Peyer's patch (tissue), 4 donors: ENCODE measurements at regions not wholly inside any gene's neighbourhood (a gene's known extent, or its start where the extent isn't known, plus 50 kb on each side); places are given as distances from the start of the nearest gene placed in this dataset.

ENCODE experiments used
- DNase-seq, 3 donors: peaks; one replicate each; pipeline ENCODE4 v3.0.0-alpha.2; 2017 to 2019
- H3K27ac ChIP-seq, 4 donors: fragments of 200-600 bp; sonication (generic); one replicate each; pipeline ENCODE4 v1.5.1; 2016 to 2019
- H3K27me3 ChIP-seq, 2 donors: fragments of 200-600 bp; sonication (generic); one replicate each; pipeline ENCODE4 v1.5.1; 2019
- H3K36me3 ChIP-seq, 3 donors: fragments of 200-600 bp; sonication (generic); one replicate each; pipeline ENCODE4 v1.5.1; 2016 to 2019
- H3K4me1 ChIP-seq, 4 donors: fragments of 200-600 bp; sonication (generic); one replicate each; pipeline ENCODE4 v1.5.1; 2016 to 2019
- H3K4me3 ChIP-seq, 4 donors: fragments of 200-600 bp; sonication (generic); 1 replicate in 3 of 4; 2 replicates in 1 of 4; pipeline ENCODE4 v1.5.1; 2016 to 2019; ENCODE audit warnings: mild to moderate bottlenecking in 1 of 4
- H3K9me3 ChIP-seq, 4 donors: fragments of 200-600 bp; sonication (generic); one replicate each; pipeline ENCODE4 v1.5.1; 2016 to 2019; ENCODE audit warnings: mild to moderate bottlenecking in 1 of 4
- POLR2A ChIP-seq, 2 donors: fragments of 450-650 bp; IDR thresholded peaks; one replicate each; pipeline ENCODE4 v1.5.1; 2017; ENCODE audit warnings: antibody characterized with exemption in 2 of 2, mild to moderate bottlenecking in 2 of 2, moderate library complexity in 2 of 2
- TF ChIP-seq, protein P1 (sequence below), 6 experiments: fragments of 450-650 bp in 4 of 6; fragments of 200-600 bp in 2 of 6; sonication (generic) in 1 of 6; IDR thresholded peaks; one replicate each; pipeline ENCODE4 v1.5.1; 2017 to 2019; ENCODE audit warnings: antibody characterized with exemption in 6 of 6, mild to moderate bottlenecking in 3 of 6, moderate library complexity in 1 of 6

DNA sequence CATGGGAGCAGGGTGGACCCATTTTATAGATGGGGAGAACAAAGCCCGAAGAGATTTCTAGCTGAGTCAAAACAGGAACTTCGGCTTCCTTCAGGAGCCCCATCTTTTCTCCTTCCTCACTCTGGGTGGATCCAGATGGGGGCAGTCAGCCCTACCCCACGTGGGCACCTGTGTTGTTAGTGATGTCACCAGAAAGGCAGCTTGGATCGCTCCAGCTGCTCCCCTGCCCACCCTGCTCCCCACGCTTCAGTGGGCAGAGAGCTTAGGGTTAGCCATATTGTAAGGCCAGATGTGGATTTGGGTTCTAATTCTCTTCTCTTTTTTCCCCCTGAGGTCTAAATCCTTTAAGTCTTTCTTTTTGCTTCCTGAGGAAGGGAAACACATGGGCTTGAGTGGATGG is 132.3 kb upstream of the PJA1 start:
- Histone ChIP-seq H3K27me3 (no peaks in the 10 kb centered on the region), H3K27ac (no peak overlapping the region), H3K9me3 (no peaks in the 10 kb centered on the region), H3K4me1 (no peaks in the 10 kb centered on the region), H3K4me3 (no peak overlapping the region), H3K36me3 (no peaks in the 10 kb centered on the region)
- no peak for DNase-seq
- TF ChIP-seq, protein P1, sequence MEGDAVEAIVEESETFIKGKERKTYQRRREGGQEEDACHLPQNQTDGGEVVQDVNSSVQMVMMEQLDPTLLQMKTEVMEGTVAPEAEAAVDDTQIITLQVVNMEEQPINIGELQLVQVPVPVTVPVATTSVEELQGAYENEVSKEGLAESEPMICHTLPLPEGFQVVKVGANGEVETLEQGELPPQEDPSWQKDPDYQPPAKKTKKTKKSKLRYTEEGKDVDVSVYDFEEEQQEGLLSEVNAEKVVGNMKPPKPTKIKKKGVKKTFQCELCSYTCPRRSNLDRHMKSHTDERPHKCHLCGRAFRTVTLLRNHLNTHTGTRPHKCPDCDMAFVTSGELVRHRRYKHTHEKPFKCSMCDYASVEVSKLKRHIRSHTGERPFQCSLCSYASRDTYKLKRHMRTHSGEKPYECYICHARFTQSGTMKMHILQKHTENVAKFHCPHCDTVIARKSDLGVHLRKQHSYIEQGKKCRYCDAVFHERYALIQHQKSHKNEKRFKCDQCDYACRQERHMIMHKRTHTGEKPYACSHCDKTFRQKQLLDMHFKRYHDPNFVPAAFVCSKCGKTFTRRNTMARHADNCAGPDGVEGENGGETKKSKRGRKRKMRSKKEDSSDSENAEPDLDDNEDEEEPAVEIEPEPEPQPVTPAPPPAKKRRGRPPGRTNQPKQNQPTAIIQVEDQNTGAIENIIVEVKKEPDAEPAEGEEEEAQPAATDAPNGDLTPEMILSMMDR (IDR thresholded peaks at IDR 0.05) = no peak
- no peak for TF ChIP-seq POLR2A (IDR thresholded peaks at IDR 0.05)

DNA sequence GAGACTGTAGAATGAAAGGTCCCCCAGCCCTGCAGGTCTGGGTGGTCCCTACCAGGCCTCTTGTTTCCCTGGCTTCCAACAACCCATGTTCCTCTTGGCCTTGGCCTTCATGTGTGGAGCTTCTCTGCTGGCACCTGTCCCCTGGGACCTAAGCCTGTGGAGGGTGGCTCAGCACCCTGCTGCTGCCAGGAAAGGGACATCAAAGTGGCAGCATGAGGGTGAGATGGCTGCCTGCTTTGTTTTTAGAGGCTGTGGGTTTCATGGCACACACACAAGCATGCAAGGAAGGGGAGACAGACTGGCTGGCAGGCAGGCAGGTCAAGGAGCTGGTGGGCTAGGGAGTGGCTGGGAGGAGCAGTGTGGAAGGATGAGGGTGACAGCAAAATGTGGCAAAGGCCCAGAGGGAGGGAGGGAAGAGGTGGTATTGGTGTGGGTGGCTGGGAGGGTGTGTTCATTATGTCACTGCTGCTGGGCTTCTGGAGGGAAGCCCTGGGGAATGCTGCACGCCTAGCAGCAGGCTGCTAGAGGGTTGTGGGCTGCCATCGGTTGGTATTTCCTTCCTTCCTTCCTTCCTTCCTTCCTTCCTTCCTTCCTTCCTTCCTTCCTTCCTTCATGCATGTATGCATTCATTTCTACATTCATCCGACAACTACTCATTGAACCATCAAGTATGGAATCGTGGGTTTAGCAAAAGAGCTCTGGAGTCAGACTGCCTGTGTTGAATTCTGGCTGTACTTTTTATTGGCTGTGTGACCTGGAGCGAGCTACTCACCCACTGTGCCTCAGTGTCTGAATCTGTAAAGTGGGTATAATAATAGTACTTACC is 128.7 kb upstream of the PJA1 start:
- no peak for TF ChIP-seq POLR2A (IDR thresholded peaks at IDR 0.05)
- TF ChIP-seq, protein P1 (IDR thresholded peaks at IDR 0.05) = no peak
- H3K27me3 ChIP-seq = no peaks in the 10 kb centered on the region
- no peaks in the 10 kb centered on the region for H3K4me1 ChIP-seq
- H3K9me3 ChIP-seq = no peaks in the 10 kb centered on the region
- no peak for DNase-seq
- H3K36me3 ChIP-seq = no peaks in the 10 kb centered on the region
- H3K27ac ChIP-seq = no peak overlapping the region
- H3K4me3 ChIP-seq = no peak overlapping the region

DNA sequence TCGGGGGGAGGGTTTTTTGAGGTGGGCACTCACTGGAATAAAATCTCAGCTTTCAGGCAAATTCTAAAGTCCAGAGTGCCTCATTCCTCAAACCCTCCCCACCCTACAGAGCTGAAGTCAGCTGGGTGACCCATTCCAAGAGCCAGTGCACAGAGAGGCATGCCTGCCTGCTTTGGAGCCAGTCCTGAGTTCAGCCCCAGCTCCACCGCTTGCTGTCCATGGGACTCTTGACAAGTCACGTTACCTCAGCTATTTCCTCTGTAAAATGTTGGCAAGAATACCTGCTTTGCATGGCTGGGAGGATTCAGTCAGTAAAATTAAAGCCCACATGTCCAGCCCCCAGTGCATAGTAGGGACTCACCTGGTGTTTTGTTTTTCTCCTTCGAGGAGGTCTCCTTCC is 125.9 kb upstream of the PJA1 start:
- no peak for TF ChIP-seq POLR2A (IDR thresholded peaks at IDR 0.05)
- TF ChIP-seq, protein P1 (IDR thresholded peaks at IDR 0.05) = no peak
- Histone ChIP-seq H3K27ac (no peak overlapping the region), H3K4me1 (no peaks in the 10 kb centered on the region), H3K36me3 (no peaks in the 10 kb centered on the region), H3K27me3 (no peaks in the 10 kb centered on the region), H3K9me3 (no peaks in the 10 kb centered on the region), H3K4me3 (no peak overlapping the region)
- DNase-seq = no peak

DNA sequence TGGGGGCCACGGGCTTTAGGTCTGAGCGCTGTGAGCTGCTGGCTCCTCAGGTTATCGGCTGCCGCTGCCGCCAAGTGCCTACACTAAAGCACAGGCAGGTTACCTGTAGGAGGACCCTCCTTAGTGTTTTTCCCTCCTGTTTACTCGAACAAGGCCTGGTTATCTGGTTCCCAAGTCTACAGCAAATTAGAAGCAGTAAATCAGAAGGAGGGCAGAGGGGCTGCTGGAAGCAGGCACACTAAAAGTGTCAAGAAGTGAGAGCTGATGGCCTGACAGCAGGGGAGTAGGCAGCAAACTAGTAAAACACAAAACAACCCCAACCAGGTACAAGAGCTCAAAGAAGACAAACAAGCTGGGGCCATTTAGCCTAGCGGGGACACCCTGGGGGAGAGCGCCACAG is 125.0 kb upstream of the PJA1 start:
- H3K27me3 ChIP-seq = no peaks in the 10 kb centered on the region
- no peak overlapping the region for H3K4me3 ChIP-seq
- TF ChIP-seq, protein P1 (IDR thresholded peaks at IDR 0.05) = no peak
- no peak for TF ChIP-seq POLR2A (IDR thresholded peaks at IDR 0.05)
- H3K9me3 ChIP-seq = no peaks in the 10 kb centered on the region
- no peaks in the 10 kb centered on the region for H3K4me1 ChIP-seq
- H3K27ac ChIP-seq = no peak overlapping the region
- no peak for DNase-seq
- no peaks in the 10 kb centered on the region for H3K36me3 ChIP-seq

DNA sequence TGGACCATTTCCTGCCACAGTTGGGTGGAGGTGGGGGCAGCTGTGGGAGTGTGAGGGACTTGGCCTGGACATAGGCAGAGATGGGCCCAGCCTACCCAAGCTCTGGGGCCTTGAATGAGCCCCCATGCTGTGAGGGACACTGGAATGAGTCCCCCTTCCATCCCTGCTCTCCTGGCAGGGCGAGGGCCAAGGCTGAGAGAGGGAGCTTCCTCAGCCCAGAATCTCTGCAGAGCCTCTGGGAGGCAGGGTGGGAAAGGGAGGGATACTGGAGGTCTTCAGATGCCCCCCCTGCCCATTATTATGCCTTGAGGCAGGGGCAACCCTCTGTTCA is 124.5 kb upstream of the PJA1 start:
- Histone ChIP-seq H3K9me3 (no peaks in the 10 kb centered on the region), H3K4me1 (no peaks in the 10 kb centered on the region), H3K27me3 (no peaks in the 10 kb centered on the region), H3K27ac (no peak overlapping the region), H3K36me3 (no peaks in the 10 kb centered on the region), H3K4me3 (no peak overlapping the region)
- TF ChIP-seq, protein P1 (IDR thresholded peaks at IDR 0.05) = no peak
- TF ChIP-seq POLR2A (IDR thresholded peaks at IDR 0.05) = no peak
- no peak for DNase-seq
